ENCODE measurements at regions not wholly inside any gene's neighbourhood (a gene's known extent, or its start where the extent isn't known, plus 50 kb on each side); places are given as distances from the start of the nearest gene placed in this dataset.

DNA sequence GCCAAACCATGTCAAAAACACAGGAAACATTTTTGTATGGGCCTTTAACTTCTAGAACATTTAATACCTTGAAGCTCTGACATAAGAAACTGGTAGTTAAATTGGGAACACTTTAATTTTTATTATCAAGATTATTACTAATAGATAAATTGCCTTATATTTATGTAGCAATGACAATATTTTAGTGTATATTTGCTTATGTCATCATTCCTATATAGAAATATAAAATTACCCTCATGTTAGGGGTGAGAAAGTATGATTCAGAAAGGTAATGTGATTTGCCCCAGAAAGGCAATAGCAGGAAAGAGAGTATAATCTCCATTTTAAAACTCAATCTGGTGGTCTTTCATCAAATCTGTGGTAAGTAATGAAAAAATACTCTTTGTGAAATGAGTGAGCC, 147.4 kb downstream of the IL15 start:
- DNase-seq: no peak

GRCh38 chr4:141786946-141787345, 150.6 kb downstream of the IL15 start:
- DNase-seq: no peak

DNA sequence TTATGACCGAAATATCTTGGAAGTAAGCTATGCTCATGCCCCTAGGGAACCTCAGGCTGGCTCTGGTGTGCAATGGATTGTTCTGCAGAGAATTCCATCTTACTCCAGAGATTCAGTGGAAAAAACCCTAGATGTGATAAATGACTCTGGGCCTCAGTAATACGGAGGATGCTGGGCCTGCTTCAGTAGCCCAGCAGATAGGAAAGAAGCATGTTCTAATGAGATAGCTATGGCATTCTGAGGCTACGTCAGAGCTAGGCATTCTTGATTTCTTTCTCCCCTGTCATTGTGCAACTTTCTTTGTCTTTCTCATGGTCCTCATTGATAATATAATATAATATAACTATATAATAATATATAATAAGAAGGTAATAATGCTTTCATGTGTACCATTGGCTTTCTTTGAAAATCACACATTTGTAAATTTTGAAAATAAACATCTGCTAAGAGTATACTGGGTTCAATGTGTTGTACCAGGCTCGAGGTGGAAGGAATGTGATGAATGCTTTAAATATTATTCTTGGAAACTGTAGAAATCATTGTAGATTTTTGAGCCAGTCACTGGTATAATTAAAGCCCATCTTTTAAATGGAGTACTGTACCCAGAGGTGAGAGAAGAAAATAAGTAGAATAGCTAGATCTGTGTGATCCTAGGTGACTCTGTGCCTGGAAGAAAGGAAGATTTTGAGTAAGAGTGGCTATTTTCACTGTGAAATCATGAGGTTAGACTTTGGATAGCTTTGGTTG, 152.0 kb downstream of the IL15 start:
- DNase-seq: no peak

DNA sequence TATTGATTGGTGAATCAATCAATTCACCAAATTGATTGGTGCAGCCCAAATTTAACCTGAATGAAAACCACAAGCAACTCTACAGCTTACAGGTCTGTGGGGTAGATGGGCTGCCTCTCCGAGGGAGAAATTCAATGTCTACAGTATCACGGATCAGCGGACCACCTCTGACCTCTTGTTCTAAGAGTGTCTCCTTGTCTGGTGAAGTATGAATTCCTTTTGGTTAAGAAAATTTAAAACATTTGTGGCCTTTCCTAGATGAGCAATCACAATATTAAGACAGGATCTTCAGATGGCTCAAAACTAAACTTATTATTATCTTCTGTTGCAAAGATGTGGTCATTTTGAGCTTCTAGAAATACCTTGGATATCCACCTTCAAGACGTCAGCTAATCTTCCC, 153.3 kb downstream of the IL15 start:
- DNase-seq: no peak

DNA sequence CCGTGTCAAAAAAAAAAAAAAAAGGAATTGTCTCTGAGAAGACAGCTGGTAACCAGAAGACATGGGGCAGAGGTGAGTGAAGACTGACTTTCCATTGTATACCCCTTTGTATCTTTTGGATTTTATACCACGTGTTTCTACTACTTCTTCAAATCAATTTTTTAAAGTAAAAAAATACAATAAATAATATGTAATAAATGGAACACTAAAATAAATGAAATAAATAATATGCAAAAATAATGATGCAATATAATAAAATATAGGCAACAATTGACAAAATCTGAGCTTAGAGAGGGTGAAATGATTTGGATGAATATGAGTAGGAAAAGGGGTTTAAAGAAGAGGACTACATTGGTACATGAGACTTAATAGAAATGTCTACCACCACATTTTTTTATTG, 155.8 kb downstream of the IL15 start:
- DNase-seq: no peak

DNA sequence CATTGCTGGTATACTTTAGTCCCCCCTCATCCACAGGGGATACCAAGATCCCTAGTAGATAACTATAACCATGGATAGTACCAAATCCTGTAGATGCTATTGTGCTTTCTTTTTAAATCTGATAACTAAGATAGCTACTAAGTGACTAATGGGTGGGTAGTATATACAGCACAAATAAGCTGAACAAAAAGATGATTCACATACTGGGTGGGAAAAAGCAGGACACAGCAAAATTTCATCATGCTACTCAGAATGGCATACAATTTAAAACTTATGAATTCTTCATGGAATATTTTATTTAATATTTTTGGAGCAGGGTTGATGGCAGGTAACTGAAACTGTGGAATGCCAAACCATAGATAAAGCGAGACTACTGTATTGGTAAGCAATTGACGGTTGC, 161.6 kb downstream of the IL15 start:
- no peak for DNase-seq

DNA sequence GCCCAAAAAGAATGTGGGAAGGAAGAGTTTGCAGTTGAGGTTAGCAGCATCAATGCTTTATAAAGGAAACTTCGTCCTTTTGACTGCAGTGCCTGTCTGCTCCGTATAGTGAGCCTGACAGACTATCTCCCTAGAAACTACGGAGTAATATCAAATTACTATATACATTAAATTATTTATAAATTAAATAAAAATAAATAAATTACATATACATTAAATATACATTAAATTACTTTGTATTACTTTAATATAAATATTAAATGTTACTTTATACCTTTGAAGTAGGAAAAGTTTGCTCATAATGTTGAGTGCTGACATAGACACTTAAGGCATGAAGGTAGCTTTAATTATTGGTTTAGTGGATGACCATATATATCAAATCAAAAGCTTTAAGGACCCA, 165.2 kb downstream of the IL15 start:
- DNase-seq: no peak

DNA sequence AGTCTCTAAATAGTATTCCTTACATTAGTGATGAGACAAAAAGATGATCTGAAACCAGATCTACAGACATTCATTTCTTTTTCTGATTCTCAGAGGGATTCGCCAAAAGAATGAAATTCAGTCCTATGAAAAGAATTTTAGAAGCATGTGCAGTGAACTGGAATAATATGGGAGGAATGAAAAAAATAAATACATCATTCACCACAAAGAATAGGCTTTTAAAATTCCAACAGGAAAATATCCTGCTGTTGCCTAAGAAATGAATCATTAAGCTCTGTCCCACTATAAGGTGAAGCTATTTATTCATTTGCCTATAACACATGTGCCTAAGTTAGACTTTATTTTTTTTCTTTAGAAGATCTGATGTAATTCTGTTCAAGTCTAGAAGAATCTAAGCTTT, 165.9 kb downstream of the IL15 start:
- no peak for DNase-seq

- DNase-seq: no peak
Measured at GRCh38 chr4:141804836-141805235, 168.5 kb downstream of the IL15 start.

GRCh38 chr4:141807103-141807891, 170.9 kb downstream of the IL15 start:
- no peak for DNase-seq

- DNase-seq: no peak
Measured at GRCh38 chr4:141810038-141810711, 173.8 kb downstream of the IL15 start.

DNA sequence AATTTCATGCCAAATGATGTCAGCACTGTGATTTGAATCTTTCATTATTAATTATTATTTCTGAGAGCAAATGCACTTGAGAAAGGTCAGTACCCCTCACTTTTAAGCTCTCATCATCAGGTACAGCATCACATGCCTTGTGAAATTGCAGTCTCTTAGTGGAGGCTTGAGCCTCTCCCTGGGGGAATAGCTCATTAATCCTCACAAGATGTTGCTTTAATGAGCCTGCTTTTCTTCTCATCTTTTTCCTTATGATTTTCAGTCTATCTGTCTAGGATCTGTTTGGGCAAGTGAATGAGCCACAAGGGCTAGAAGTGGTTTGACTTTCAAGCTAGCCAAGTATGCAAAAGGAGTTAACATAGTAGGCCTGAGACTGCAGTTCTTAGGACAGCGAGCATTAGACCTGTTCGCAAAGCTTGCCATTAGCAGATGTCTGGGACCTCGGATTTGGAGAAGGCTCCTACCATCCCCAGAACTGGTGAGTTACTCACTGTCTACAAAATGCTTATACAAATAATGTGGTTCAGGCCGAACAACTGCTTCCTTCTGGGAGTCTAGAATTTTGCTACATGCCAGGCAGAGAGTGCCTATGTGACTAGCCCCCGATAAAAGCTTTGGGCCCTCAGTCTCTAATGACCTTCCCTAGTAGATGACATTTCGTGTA, 174.5 kb downstream of the IL15 start:
- no peak for DNase-seq

DNA sequence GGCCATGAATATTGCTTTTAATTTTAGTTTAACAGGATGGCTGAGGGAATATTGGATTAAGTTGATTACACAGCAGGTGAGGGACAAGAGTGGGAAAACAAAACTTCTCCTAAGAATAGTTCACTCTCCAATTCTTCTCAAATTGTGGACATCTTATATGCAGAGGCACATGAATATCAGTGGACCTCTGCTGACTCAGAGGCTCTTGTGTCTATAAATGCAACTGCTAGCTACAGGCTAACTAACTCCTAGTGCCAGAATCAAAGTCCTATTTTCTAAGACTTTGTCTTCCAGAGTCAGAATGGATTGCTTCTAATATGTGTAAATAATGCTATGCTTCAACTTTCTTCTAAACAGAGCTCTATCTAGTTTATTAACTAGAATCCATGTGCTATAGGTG, 175.8 kb downstream of the IL15 start:
- no peak for DNase-seq

DNA sequence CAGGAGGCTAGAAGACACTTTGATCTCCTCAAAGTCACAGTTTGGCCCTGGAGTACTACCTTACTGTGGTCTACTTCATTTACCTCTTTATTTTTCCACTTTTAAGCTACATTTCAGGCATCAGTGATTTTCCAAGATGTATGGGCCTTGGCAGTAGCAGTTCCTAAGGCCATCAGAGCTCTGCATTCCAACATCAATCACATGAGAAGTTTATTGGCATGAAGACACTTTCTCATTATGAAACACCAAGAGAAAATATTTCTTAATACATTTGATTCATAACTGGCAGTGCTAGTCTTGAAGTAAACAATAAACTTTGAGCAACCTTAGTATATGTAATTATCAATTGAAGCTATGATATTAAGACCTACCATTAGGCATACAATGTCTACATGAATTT, 178.1 kb downstream of the IL15 start:
- no peak for DNase-seq

GRCh38 chr4:141815646-141816045, 179.3 kb downstream of the IL15 start:
- no peak for DNase-seq

DNA sequence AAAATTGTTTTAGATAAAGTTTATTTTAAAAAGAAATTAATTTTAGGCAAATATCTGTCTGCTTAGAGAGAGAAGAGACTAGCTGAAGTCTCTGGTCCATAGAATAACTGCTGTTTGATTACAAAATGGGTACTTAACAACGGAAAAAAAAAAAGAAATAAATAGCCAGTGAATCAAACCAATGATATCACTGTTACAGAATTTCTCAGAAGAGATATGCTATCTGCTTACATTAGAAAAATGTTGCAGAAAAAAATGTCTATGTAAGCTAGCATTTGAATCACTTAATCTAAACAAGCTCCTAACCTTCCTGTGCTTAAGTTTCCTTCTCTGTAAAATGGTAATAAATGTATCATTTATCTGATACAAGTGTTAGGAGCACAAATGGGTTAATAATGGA, 189.9 kb downstream of the IL15 start:
- no peak for DNase-seq

DNA sequence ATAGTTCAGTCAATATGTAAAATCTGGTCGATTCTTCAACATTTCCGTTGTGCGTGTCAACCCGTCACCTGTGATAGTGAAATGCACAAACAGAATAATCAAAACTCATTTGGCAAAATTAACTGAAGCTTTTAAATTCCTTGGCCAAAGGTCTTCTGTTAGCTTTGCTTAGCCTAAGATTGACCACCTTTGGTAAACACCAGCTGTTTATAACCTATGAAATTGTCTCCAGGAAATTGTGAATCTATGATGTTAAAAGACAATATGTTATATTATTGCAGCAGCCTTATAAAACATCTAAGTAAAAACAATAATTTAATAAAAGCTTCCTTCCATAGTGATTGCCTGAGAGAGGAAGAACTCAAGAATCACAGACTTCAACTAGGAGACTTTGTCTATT, 196.8 kb downstream of the IL15 start:
- no peak for DNase-seq

- no peak for DNase-seq
Measured at GRCh38 chr4:141840299-141840986, 204.1 kb downstream of the IL15 start.

- no peak for DNase-seq
Measured at GRCh38 chr4:141843136-141843535, 206.8 kb downstream of the IL15 start.

DNA sequence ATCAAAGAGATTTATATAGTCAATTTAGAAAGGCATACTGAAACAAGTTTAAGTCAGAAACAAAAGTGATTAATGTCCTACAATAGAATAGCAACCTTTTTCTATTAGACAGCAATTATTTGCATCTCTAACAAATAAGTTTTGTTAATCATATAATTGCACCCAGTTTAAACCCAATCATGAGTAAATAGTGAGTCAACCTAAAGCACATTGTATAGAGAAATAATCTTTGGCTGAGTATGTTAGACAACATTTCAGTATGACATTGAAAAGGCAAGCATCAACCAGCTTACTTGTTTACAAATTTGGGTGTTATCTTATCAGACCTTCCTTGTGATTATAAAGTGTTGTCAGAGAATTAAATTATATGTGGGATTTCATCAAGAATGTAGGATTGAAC, 209.5 kb downstream of the IL15 start:
- no peak for DNase-seq

DNA sequence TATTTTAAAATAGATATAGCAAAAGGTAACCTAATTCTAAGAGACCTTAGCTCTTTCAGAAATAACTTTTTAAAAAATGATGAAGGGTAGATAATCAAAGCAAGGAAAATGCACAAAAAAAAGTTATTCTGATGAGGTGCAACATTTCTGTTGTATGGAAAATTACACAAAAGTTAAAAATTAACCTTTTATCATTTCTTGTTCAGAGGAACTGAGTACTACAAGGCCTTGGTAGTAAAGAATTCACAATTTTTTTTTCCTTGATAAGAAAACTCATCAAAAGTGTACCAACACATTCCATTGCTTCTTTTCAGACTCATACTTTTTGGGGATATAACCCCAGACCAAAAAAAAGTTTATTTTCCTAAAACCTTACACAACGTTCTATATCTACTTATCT, 213.0 kb downstream of the IL15 start:
- no peak for DNase-seq

DNA sequence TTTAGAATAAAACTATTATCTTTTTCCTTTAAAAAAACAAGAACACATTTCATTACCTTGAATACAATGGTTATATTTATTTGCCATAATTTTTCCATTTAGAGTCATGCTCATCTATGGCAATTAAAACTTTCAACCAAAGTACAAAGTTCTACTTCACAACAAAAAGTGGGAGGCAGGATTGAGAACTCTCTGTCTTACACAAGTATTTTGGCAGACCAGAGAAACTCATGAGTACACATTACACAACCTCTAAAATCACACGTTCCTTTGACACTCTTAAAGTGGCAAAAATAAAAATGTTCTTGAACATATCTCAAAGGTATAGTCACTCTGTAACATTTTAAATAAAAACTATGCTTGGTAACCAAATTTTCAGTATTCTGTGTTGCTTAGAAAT, 213.4 kb downstream of the IL15 start:
- no peak for DNase-seq
